HL-60 (cell line): ENCODE measurements at regions not wholly inside any gene's neighbourhood (a gene's known extent, or its start where the extent isn't known, plus 50 kb on each side); places are given as distances from the start of the nearest gene placed in this dataset.

Source experiments
- CTCF ChIP-seq: IDR thresholded peaks from one replicate; pipeline ENCODE4 v1.5.1; 2011; ENCODE audit warnings: low read length, control low read depth, inconsistent platforms; ENCODE audit not compliant: insufficient read depth
- GABPA ChIP-seq: IDR thresholded peaks from 2 replicates; pipeline ENCODE4 v1.6.1; 2012; ENCODE audit warnings: low read depth

DNA sequence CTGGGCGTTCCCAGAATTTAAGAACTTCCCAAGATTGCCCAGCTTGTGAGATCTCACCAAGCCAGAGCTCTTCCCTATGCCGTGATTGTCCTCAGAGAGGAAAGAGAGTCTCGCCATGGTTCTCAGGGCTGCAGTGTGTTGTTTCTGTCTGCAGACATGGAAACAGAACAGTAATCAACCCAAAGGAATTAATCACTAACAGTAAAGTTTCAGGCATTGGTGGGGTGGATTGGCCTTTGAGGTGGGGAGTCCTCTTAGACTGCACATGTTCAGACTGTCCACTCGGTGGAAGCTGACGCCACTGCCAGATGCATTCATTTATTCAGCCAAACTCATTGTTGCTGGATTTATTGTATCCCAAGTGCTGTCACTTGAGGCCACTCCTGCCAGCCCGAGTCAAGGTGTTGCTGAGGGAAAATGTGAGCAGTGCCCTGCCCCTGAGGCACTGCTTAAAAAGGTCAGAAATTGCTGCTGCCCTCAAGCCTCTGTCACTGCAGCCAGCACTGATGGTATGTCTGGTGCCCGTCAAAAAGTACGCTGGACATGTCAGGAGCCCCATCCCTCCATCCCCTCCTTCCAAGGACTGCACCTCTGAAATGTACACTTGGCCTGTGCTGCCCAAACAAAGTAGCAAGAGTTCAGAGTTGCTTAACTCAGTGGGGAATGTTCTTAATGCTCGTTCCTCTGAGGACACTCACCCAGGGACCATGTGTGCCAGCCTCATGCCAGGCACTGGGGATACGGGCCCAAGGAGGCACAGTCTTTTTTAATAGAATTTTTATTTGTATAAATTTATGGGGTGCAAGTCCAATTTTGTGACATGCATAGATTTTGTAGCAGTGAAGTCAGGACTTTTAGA lies 201.0 kb downstream of the GLI2 start:
- no peak for TF ChIP-seq CTCF
- TF ChIP-seq GABPA = no peak
